WTC11 (cell line): ENCODE measurements at regions not wholly inside any gene's neighbourhood (a gene's known extent, or its start where the extent isn't known, plus 50 kb on each side); places are given as distances from the start of the nearest gene placed in this dataset.

ENCODE experiments used
- ATAC-seq: fragments of 200-7000 bp; cut with Tn5 transposase; 2 replicates; pipeline ENCODE4 v1.10.0; 2021; ENCODE audit warnings: mild to moderate bottlenecking, moderate library complexity
- CTCF ChIA-PET: fragments of 300-600 bp; sonication (Branson Sonifier 250); formaldehyde crosslinking; loops from one replicate; lab custom pipeline; 2021; ENCODE audit warnings: antibody characterized with exemption; lab: Charles Lee
- POLR2A ChIA-PET: fragments of 350-600 bp; sonication (Branson Sonifier 250); formaldehyde crosslinking; loops from one replicate; lab custom pipeline; 2021; ENCODE audit warnings: antibody characterized with exemption; lab: Charles Lee
- DNase-seq: peaks from one replicate; pipeline ENCODE4 v3.0.0; 2021; ENCODE audit warnings: low spot score
- H3K27ac Mint-ChIP-seq: 2 replicates; pipeline ENCODE4 v1.8.0; 2021; ENCODE audit warnings: mixed read lengths
- H3K27me3 Mint-ChIP-seq: 2 replicates; pipeline ENCODE4 v1.8.0; 2021; ENCODE audit warnings: low read depth, mild to moderate bottlenecking, moderate library complexity, mixed read lengths
- H3K36me3 Mint-ChIP-seq: 2 replicates; pipeline ENCODE4 v1.8.0; 2021; ENCODE audit warnings: mixed read lengths
- H3K4me1 Mint-ChIP-seq: 2 replicates; pipeline ENCODE4 v1.8.0; 2022; ENCODE audit warnings: mixed read lengths
- H3K4me3 Mint-ChIP-seq: 2 replicates; pipeline ENCODE4 v1.8.0; 2021; ENCODE audit warnings: mild to moderate bottlenecking, moderate library complexity, mixed read lengths
- H3K9me3 Mint-ChIP-seq: 2 replicates; pipeline ENCODE4 v1.8.0; 2021; ENCODE audit warnings: mixed read lengths
- AR ChIP-seq: fragments of 250-450 bp; sonication (Bioruptor Pico); IDR thresholded peaks from 2 replicates; pipeline ENCODE4 v1.9.0; 2021; ENCODE audit warnings: mild to moderate bottlenecking
- ATF2 ChIP-seq: sonication (generic); formaldehyde crosslinking; IDR thresholded peaks from 2 replicates; pipeline ENCODE4 v1.8.1; 2022; ENCODE audit warnings: low read depth, missing genetic modification reagents, borderline replicate concordance
- CREB1 ChIP-seq: sonication (generic); formaldehyde crosslinking; IDR thresholded peaks from 2 replicates; pipeline ENCODE4 v1.8.0; 2023; ENCODE audit warnings: mild to moderate bottlenecking, missing genetic modification reagents
- EMX1 ChIP-seq: fragments of 250-450 bp; sonication (Bioruptor Pico); IDR thresholded peaks from 2 replicates; pipeline ENCODE4 v1.8.0; 2021; ENCODE audit warnings: mild to moderate bottlenecking
- ESRRA ChIP-seq: sonication (generic); formaldehyde crosslinking; IDR thresholded peaks from 2 replicates; pipeline ENCODE4 v1.8.1; 2022; ENCODE audit warnings: mild to moderate bottlenecking, missing genetic modification reagents, borderline replicate concordance
- FOXP1 ChIP-seq: sonication (generic); formaldehyde crosslinking; IDR thresholded peaks from 2 replicates; pipeline ENCODE4 v1.8.0; 2022; ENCODE audit warnings: missing genetic modification reagents, mild to moderate bottlenecking, moderate library complexity, borderline replicate concordance
- GABPB1 ChIP-seq: sonication (generic); formaldehyde crosslinking; IDR thresholded peaks from 2 replicates; pipeline ENCODE4 v1.8.1; 2023; ENCODE audit warnings: mild to moderate bottlenecking, missing genetic modification reagents
- JUN ChIP-seq: sonication (generic); formaldehyde crosslinking; IDR thresholded peaks from 2 replicates; pipeline ENCODE4 v1.8.0; 2023; ENCODE audit warnings: mild to moderate bottlenecking, missing genetic modification reagents
- MXD4 ChIP-seq: fragments of 250-450 bp; sonication (Bioruptor Pico); IDR thresholded peaks from 2 replicates; pipeline ENCODE4 v1.8.0; 2021; ENCODE audit warnings: mild to moderate bottlenecking, moderate library complexity, borderline replicate concordance
- MYBL2 ChIP-seq: sonication (generic); formaldehyde crosslinking; IDR thresholded peaks from 2 replicates; pipeline ENCODE4 v1.8.1; 2023; ENCODE audit warnings: mild to moderate bottlenecking, moderate library complexity, missing genetic modification reagents
- RELA ChIP-seq: sonication (generic); formaldehyde crosslinking; IDR thresholded peaks from 2 replicates; pipeline ENCODE4 v1.8.1; 2022; ENCODE audit warnings: missing genetic modification reagents, mild to moderate bottlenecking, borderline replicate concordance
- RORB ChIP-seq: fragments of 250-450 bp; sonication (Bioruptor Pico); IDR thresholded peaks from 2 replicates; pipeline ENCODE4 v1.9.0; 2021; ENCODE audit warnings: mild to moderate bottlenecking
- SMAD3 ChIP-seq: sonication (generic); formaldehyde crosslinking; IDR thresholded peaks from 2 replicates; pipeline ENCODE4 v1.8.0; 2022; ENCODE audit warnings: missing genetic modification reagents, mild to moderate bottlenecking, borderline replicate concordance
- SMAD4 ChIP-seq: sonication (generic); formaldehyde crosslinking; IDR thresholded peaks from 2 replicates; pipeline ENCODE4 v1.8.0; 2022; ENCODE audit warnings: mild to moderate bottlenecking, missing genetic modification reagents
- USF1 ChIP-seq: sonication (generic); formaldehyde crosslinking; IDR thresholded peaks from 2 replicates; pipeline ENCODE4 v1.8.0; 2022; ENCODE audit warnings: mild to moderate bottlenecking, missing genetic modification reagents
- ZNF219 ChIP-seq: sonication (generic); formaldehyde crosslinking; IDR thresholded peaks from 2 replicates; pipeline ENCODE4 v1.8.0; 2023; ENCODE audit warnings: missing genetic modification reagents, mild to moderate bottlenecking, borderline replicate concordance
- ZNF532 ChIP-seq: fragments of 250-450 bp; sonication (Bioruptor Pico); IDR thresholded peaks from 2 replicates; pipeline ENCODE4 v1.9.0; 2021; ENCODE audit warnings: mild to moderate bottlenecking, borderline replicate concordance
- ZNF671 ChIP-seq: fragments of 250-450 bp; sonication (Bioruptor Pico); IDR thresholded peaks from 2 replicates; pipeline ENCODE4 v1.8.0; 2021; ENCODE audit warnings: mild to moderate bottlenecking
- ZSCAN18 ChIP-seq: fragments of 250-450 bp; sonication (Bioruptor Pico); IDR thresholded peaks from 2 replicates; pipeline ENCODE4 v2.1.2; 2022; ENCODE audit warnings: mild to moderate bottlenecking, moderate library complexity

DNA sequence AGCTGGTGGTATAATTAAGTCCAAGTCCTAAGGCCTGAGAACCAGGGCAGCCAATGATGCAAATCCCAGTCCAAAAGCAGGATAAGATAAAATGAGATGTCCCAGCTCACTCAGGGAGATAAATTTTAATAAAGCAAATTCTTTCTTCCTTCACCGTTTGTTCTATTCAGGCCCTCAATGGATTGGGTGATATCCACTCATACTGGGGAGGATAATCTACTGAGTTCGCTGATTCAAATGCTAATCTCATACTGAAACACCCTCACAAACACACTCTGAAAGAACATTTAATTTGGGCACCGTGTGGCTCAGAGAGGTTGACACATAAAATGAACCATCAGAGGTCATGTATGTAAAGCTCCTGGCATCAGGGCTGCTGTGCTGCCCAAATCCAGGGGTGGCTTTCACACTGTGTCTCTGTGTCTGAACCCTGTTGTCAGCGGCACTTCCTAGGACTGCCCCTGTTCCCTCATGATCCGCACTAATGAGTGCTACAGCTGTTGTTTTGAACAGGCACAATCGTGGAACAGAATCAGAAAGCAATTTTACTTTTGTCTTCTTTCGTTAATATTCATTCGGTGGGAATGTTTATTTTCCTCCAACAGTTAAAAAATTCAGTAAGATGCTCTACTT lies 428.5 kb upstream of the FBXO33 start:
- DNase-seq (no peak), ATAC-seq (peak; percentile 73)
- Mint-ChIP-seq H3K4me1 (peaks cover 10% of the 10 kb centered on the region), H3K4me3 (no peak overlapping the region), H3K27ac (no peak overlapping the region), H3K27me3 (no peaks in the 10 kb centered on the region), H3K36me3 (no peaks in the 10 kb centered on the region), H3K9me3 (peaks cover 3% of the 10 kb centered on the region; the same call in 1 of the 2 replicates)
- ChIA-PET POLR2A (no interaction called here), CTCF (no interaction called here)
- TF ChIP-seq MXD4 (CRISPR knock-in tag): no peak
- no peak for TF ChIP-seq ATF2 (CRISPR knock-in tag)

- no peak for TF ChIP-seq ZNF671 (CRISPR knock-in tag)
- TF ChIP-seq MXD4 (CRISPR knock-in tag): no peak
- TF ChIP-seq GABPB1: no peak
- TF ChIP-seq FOXP1 (CRISPR knock-in tag): no peak
- TF ChIP-seq ZNF532 (CRISPR knock-in tag): no peak
- TF ChIP-seq ZNF219 (CRISPR knock-in tag): no peak
- TF ChIP-seq RORB (CRISPR knock-in tag): no peak
- no peak for TF ChIP-seq AR (CRISPR knock-in tag)
- TF ChIP-seq CREB1 (CRISPR knock-in tag): no peak
- TF ChIP-seq JUN (CRISPR knock-in tag): no peak
- TF ChIP-seq EMX1 (CRISPR knock-in tag): no peak
- no peak for TF ChIP-seq ZSCAN18 (CRISPR knock-in tag)
- TF ChIP-seq MYBL2 (CRISPR knock-in tag): no peak
- no peak for TF ChIP-seq SMAD4 (CRISPR knock-in tag)
- no peak for TF ChIP-seq USF1 (CRISPR knock-in tag)
- no peak for TF ChIP-seq RELA (CRISPR knock-in tag)
- TF ChIP-seq ESRRA (CRISPR knock-in tag): no peak
- no peak for TF ChIP-seq SMAD3
- Mint-ChIP-seq H3K27ac (no peak overlapping the region), H3K4me3 (no peak overlapping the region), H3K27me3 (no peaks in the 10 kb centered on the region), H3K9me3 (no peaks in the 10 kb centered on the region), H3K4me1 (peaks cover 10% of the 10 kb centered on the region), H3K36me3 (no peaks in the 10 kb centered on the region)
- no peak for ATAC-seq
- ChIA-PET CTCF (no interaction called here), POLR2A (no interaction called here)
- DNase-seq: no peak
These were observed 427.1 kb upstream of the FBXO33 start for GRCh38 chr14:39859314-39859713.
